ENCODE measurements at regions not wholly inside any gene's neighbourhood (a gene's known extent, or its start where the extent isn't known, plus 50 kb on each side); places are given as distances from the start of the nearest gene placed in this dataset.

- Histone ChIP-seq H4K20me1 (ENCODE audit: insufficient read depth, low read length) (no peaks in the 10 kb centered on the region), H3K36me3 (replicated peaks in 1 of 2; ENCODE audit: control insufficient read depth in 1 of 2, insufficient read depth in 2 of 2, low read length in 2 of 2) (no peaks in the 10 kb centered on the region), H3K9me3 (replicated peaks in 1 of 2; ENCODE audit: control insufficient read depth in 1 of 2, insufficient read depth in 1 of 2, low read length in 2 of 2) (no peaks in the 10 kb centered on the region), H3K9ac (ENCODE audit: insufficient read depth, low read length, poor library complexity, severe bottlenecking) (no peak overlapping the region), H3K4me1 (ENCODE audit: control insufficient read depth in 1 of 2, insufficient read depth in 2 of 2, low read length in 2 of 2) (no peaks in the 10 kb centered on the region), H3K27ac (ENCODE audit: low read depth in 1 of 2, low read length in 2 of 2) (no peak overlapping the region), H3K4me3 (replicated peaks in 1 of 3; ENCODE audit: low read depth in 2 of 3, low read length in 3 of 3) (no peak overlapping the region), H3K79me2 (ENCODE audit: insufficient read depth, low read length) (no peaks in the 10 kb centered on the region), H3K4me2 (replicated peaks; ENCODE audit: extremely low read depth, low read length, poor library complexity, severe bottlenecking) (no peak overlapping the region), H2AFZ (ENCODE audit: insufficient read depth, low read depth, low read length, poor library complexity, severe bottlenecking) (no peak overlapping the region), H3K27me3 (ENCODE audit: control insufficient read depth in 2 of 2, insufficient read depth in 2 of 2, low read length in 2 of 2) (no peaks in the 10 kb centered on the region)
- TF ChIP-seq, protein P1, sequence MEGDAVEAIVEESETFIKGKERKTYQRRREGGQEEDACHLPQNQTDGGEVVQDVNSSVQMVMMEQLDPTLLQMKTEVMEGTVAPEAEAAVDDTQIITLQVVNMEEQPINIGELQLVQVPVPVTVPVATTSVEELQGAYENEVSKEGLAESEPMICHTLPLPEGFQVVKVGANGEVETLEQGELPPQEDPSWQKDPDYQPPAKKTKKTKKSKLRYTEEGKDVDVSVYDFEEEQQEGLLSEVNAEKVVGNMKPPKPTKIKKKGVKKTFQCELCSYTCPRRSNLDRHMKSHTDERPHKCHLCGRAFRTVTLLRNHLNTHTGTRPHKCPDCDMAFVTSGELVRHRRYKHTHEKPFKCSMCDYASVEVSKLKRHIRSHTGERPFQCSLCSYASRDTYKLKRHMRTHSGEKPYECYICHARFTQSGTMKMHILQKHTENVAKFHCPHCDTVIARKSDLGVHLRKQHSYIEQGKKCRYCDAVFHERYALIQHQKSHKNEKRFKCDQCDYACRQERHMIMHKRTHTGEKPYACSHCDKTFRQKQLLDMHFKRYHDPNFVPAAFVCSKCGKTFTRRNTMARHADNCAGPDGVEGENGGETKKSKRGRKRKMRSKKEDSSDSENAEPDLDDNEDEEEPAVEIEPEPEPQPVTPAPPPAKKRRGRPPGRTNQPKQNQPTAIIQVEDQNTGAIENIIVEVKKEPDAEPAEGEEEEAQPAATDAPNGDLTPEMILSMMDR (IDR thresholded peaks at IDR 0.05): no peak
- Mint-ChIP-seq H3K27ac (no peak overlapping the region), H3K4me3 (no peak overlapping the region), H3K27me3 (ENCODE audit: low read depth in 3 of 3) (no peaks in the 10 kb centered on the region), H3K36me3 (no peaks in the 10 kb centered on the region), H3K9me3 (peaks cover 2 to 11% (median 3%) of the 10 kb centered on the region in 7 donors), H3K4me1 (no peaks in the 10 kb centered on the region)
- no CpG with 5 or more reads among the region's 1 CpG for WGBS (ENCODE audit: insufficient coverage)
- intact Hi-C loops (cut with micrococcal nuclease): no loop called here
- DNase-seq: no peak
These were observed 310.0 kb downstream of the RBM26 start for GRCh38 chr13:79096099-79096498.

GRCh38 chr13:79090552-79091124 is 315.4 kb downstream of the RBM26 start:
- no peak overlapping the region for H3K4me3 ChIP-seq (replicated peaks in 1 of 3; ENCODE audit: low read depth in 2 of 3, low read length in 3 of 3)

More at GRCh38 chr13:79090552-79091124, 315.4 kb downstream of the RBM26 start:
- 60% methylated on average over 1 of the region's 4 CpGs for WGBS (ENCODE audit: insufficient coverage)
- Histone ChIP-seq H3K4me2 (replicated peaks; ENCODE audit: extremely low read depth, low read length, poor library complexity, severe bottlenecking) (no peak overlapping the region), H3K4me1 (ENCODE audit: control insufficient read depth in 1 of 2, insufficient read depth in 2 of 2, low read length in 2 of 2) (no peaks in the 10 kb centered on the region), H4K20me1 (ENCODE audit: insufficient read depth, low read length) (no peaks in the 10 kb centered on the region), H3K27me3 (ENCODE audit: control insufficient read depth in 2 of 2, insufficient read depth in 2 of 2, low read length in 2 of 2) (no peaks in the 10 kb centered on the region), H2AFZ (ENCODE audit: insufficient read depth, low read depth, low read length, poor library complexity, severe bottlenecking) (no peak overlapping the region), H3K36me3 (replicated peaks in 1 of 2; ENCODE audit: control insufficient read depth in 1 of 2, insufficient read depth in 2 of 2, low read length in 2 of 2) (no peaks in the 10 kb centered on the region), H3K9me3 (replicated peaks in 1 of 2; ENCODE audit: control insufficient read depth in 1 of 2, insufficient read depth in 1 of 2, low read length in 2 of 2) (no peaks in the 10 kb centered on the region), H3K9ac (ENCODE audit: insufficient read depth, low read length, poor library complexity, severe bottlenecking) (no peak overlapping the region), H3K79me2 (ENCODE audit: insufficient read depth, low read length) (no peaks in the 10 kb centered on the region), H3K27ac (ENCODE audit: low read depth in 1 of 2, low read length in 2 of 2) (no peak overlapping the region)
- Mint-ChIP-seq H3K27me3 (ENCODE audit: low read depth in 3 of 3) (peaks cover 0 to 6% (median 0%) of the 10 kb centered on the region in 3 donors), H3K27ac (no peak overlapping the region), H3K36me3 (no peaks in the 10 kb centered on the region), H3K4me1 (no peaks in the 10 kb centered on the region), H3K4me3 (no peak overlapping the region), H3K9me3 (peaks cover 0 to 5% (median 4%) of the 10 kb centered on the region in 7 donors)
- intact Hi-C loops (cut with micrococcal nuclease): no loop called here
- no peak for DNase-seq
- TF ChIP-seq, protein P1 (IDR thresholded peaks at IDR 0.05): no peak

Data from CD14-positive monocyte (primary cell).